ENCODE measurements at regions not wholly inside any gene's neighbourhood (a gene's known extent, or its start where the extent isn't known, plus 50 kb on each side); places are given as distances from the start of the nearest gene placed in this dataset.

DNA sequence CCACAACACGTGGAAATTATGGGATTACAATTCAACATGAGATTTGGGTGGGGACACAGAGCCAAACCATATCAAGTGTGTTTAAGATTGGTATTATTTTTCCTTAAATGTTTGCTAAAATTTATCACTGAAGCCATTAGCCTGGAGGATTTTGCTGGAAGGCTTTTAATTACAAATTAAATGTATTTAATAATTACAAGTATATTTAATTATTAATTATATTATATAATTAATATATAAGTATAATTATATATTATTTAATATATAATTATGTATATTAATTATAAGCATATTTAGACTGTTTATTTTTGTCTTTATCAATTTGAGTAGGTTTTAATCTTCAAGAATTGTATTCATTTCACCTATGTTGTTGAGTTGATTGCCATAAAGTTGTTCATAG lies 427.4 kb upstream of the FLRT2 start:
- Mint-ChIP-seq H3K4me3 (no peak overlapping the region), H3K4me1 (no peaks in the 10 kb centered on the region), H3K9me3 (peaks cover 0 to 7% (median 2%) of the 10 kb centered on the region in 7 donors), H3K36me3 (no peaks in the 10 kb centered on the region), H3K27ac (no peak overlapping the region), H3K27me3 (no peaks in the 10 kb centered on the region)
- DNase-seq (no peak), ATAC-seq (ENCODE audit: low read depth in 2 of 2) (no peak)
- no peaks in the 10 kb centered on the region for H3K27me3 ChIP-seq (ENCODE audit: control insufficient read depth, insufficient read depth, low read length)
- no peaks in the 10 kb centered on the region for H3K36me3 ChIP-seq (ENCODE audit: control insufficient read depth, insufficient read depth, low read length)
- H3K4me1 ChIP-seq (ENCODE audit: control insufficient read depth, insufficient read depth, low read length, poor library complexity, severe bottlenecking) = no peaks in the 10 kb centered on the region
- H3K4me3 ChIP-seq (ENCODE audit: low read depth, low read length) = no peak overlapping the region
- peaks cover 2 to 9% of the 10 kb centered on the region in 2 experiments for H3K9me3 ChIP-seq (ENCODE audit: control insufficient read depth in 2 of 2, low read length in 2 of 2)
- H3K27ac ChIP-seq (ENCODE audit: insufficient read depth, low read length, poor library complexity, severe bottlenecking) = no peak overlapping the region

DNA sequence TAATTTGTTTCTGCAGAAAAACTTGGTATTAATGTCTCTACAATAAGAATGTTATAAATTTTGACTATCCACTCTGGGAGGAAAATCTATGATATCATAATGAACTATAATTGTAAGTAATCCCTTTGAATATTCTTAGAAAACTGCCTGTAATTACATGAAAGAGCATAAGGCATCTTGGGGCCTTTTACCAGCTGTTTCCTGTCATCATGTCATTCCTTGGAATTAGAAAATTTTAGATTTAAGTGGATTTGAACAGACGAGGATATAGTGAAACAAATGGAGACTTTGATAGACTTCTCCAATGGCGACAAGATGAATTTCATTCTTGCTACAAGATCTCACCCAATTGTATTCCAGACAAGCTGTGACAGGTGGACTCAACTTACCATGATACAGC lies 423.4 kb upstream of the FLRT2 start:
- H3K4me3 Mint-ChIP-seq = no peak overlapping the region
- H3K27ac Mint-ChIP-seq = no peak overlapping the region
- Histone ChIP-seq H3K4me3 (ENCODE audit: low read depth, low read length) (no peak overlapping the region), H3K4me1 (ENCODE audit: control insufficient read depth, insufficient read depth, low read length, poor library complexity, severe bottlenecking) (no peaks in the 10 kb centered on the region), H3K27me3 (ENCODE audit: control insufficient read depth, insufficient read depth, low read length) (no peaks in the 10 kb centered on the region), H3K9me3 (ENCODE audit: control insufficient read depth in 2 of 2, low read length in 2 of 2) (peaks cover 2 to 9% of the 10 kb centered on the region in 2 experiments), H3K27ac (ENCODE audit: insufficient read depth, low read length, poor library complexity, severe bottlenecking) (no peak overlapping the region), H3K36me3 (ENCODE audit: control insufficient read depth, insufficient read depth, low read length) (no peaks in the 10 kb centered on the region)
- no peaks in the 10 kb centered on the region for H3K27me3 Mint-ChIP-seq
- no peak for DNase-seq
- H3K9me3 Mint-ChIP-seq = peaks cover 0 to 11% (median 6%) of the 10 kb centered on the region in 7 donors
- no peaks in the 10 kb centered on the region for H3K36me3 Mint-ChIP-seq
- no peak for ATAC-seq (ENCODE audit: low read depth in 2 of 2)
- H3K4me1 Mint-ChIP-seq = no peaks in the 10 kb centered on the region

DNA sequence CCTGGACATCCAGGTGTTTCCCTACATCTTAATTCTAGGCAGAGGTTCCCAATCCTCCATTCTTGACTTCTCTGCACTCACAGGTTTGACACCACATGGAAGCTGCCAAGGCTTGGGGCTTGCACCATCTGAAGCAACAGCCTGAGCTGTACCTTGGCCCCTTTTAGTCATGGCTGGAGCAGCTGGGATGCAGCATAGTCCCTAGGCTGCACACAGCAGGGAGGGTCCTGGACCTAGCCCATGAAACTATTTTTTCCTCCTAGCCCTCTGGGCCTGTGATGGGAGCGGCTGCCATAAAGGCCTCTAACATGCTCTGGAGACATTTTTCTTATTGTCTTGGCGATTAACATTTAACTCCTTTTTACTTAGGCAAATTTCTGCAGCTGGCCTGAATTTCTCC lies 417.2 kb upstream of the FLRT2 start:
- no peaks in the 10 kb centered on the region for H3K36me3 Mint-ChIP-seq
- H3K36me3 ChIP-seq (ENCODE audit: control insufficient read depth, insufficient read depth, low read length) = no peaks in the 10 kb centered on the region
- peaks cover 8 to 12% of the 10 kb centered on the region in 2 experiments for H3K9me3 ChIP-seq (ENCODE audit: control insufficient read depth in 2 of 2, low read length in 2 of 2)
- peaks cover 0 to 33% (median 13%) of the 10 kb centered on the region in 7 donors for H3K9me3 Mint-ChIP-seq
- H3K4me1 Mint-ChIP-seq = no peaks in the 10 kb centered on the region
- H3K4me1 ChIP-seq (ENCODE audit: control insufficient read depth, insufficient read depth, low read length, poor library complexity, severe bottlenecking) = no peaks in the 10 kb centered on the region
- no peak overlapping the region for H3K27ac Mint-ChIP-seq
- H3K27ac ChIP-seq (ENCODE audit: insufficient read depth, low read length, poor library complexity, severe bottlenecking) = no peak overlapping the region
- no peaks in the 10 kb centered on the region for H3K27me3 ChIP-seq (ENCODE audit: control insufficient read depth, insufficient read depth, low read length)
- no peaks in the 10 kb centered on the region for H3K27me3 Mint-ChIP-seq
- ATAC-seq (ENCODE audit: low read depth in 2 of 2) = no peak
- H3K4me3 ChIP-seq (ENCODE audit: low read depth, low read length) = no peak overlapping the region
- no peak overlapping the region for H3K4me3 Mint-ChIP-seq
- DNase-seq = no peak

DNA sequence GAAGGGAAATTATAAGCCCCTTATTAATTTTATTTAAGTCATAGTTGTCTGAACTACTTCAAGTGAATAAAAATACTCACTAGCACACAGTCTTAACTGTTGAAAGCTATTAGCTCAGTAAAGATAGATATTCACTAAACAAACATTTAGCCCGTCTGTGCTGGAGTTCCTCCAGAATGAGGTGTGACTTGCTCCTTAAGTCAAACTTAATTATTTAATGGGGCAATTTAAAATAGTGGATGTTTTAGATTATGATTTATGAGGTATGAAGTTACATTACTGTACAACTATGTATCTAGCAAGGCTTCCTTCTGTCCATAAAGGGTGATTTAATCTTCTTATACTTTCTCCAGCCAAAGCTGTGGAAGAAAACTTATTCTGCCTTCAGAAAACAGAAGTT lies 414.0 kb upstream of the FLRT2 start:
- no peak overlapping the region for H3K27ac ChIP-seq (ENCODE audit: insufficient read depth, low read length, poor library complexity, severe bottlenecking)
- no peak overlapping the region for H3K4me3 Mint-ChIP-seq
- no peaks in the 10 kb centered on the region for H3K36me3 Mint-ChIP-seq
- ATAC-seq (ENCODE audit: low read depth in 2 of 2) (no peak), DNase-seq (no peak)
- H3K27ac Mint-ChIP-seq = no peak overlapping the region
- H3K4me1 ChIP-seq (ENCODE audit: control insufficient read depth, insufficient read depth, low read length, poor library complexity, severe bottlenecking) = no peaks in the 10 kb centered on the region
- H3K27me3 Mint-ChIP-seq = no peaks in the 10 kb centered on the region
- no peaks in the 10 kb centered on the region for H3K4me1 Mint-ChIP-seq
- H3K27me3 ChIP-seq (ENCODE audit: control insufficient read depth, insufficient read depth, low read length) = no peaks in the 10 kb centered on the region
- H3K9me3 ChIP-seq (ENCODE audit: control insufficient read depth in 2 of 2, low read length in 2 of 2) = peaks cover 11 to 12% of the 10 kb centered on the region in 2 experiments
- H3K36me3 ChIP-seq (ENCODE audit: control insufficient read depth, insufficient read depth, low read length) = no peaks in the 10 kb centered on the region
- H3K9me3 Mint-ChIP-seq = peaks cover 4 to 43% (median 13%) of the 10 kb centered on the region in 7 donors
- no peak overlapping the region for H3K4me3 ChIP-seq (ENCODE audit: low read depth, low read length)

DNA sequence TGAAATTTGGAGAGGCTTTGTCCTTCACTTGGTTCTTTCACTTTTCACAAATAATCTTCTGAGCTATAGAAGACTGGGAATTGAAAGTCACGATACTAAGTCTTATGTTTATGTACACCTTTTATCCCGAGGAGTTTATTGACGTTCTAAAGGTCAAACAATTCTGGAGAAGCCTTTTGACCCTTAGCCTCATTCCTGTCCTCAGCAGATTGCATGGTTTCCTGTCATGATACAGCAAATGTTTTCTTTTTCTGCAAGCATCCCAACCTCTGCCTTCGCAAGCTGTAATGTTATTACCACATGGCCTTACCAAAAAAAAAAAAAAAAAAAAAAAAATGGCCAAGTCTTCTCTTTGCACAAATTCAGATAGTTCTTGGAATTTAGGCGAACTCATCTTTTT lies 411.7 kb upstream of the FLRT2 start:
- no peak for DNase-seq

DNA sequence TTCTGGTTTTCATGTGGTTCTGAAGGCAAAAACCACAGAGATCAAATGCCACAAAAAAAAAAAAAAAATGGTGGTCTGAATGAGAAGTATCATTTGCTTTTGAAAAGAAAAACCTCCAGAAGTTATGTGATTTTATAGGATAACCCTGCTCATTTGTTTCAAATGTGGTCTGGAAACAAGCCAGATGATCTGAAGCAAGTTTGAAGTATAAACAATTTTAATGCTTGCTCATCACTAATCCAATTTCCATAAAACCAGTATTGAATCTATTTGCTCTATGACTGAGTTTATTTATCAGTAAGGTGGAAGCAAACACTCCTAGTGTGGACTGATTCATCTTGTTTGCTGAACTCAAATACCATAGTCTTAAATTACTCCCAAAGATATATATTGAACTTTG lies 407.3 kb upstream of the FLRT2 start:
- no peak overlapping the region for H3K27ac Mint-ChIP-seq
- Histone ChIP-seq H3K4me1 (ENCODE audit: control insufficient read depth, insufficient read depth, low read length, poor library complexity, severe bottlenecking) (no peaks in the 10 kb centered on the region), H3K27ac (ENCODE audit: insufficient read depth, low read length, poor library complexity, severe bottlenecking) (no peak overlapping the region), H3K4me3 (ENCODE audit: low read depth, low read length) (no peak overlapping the region), H3K27me3 (ENCODE audit: control insufficient read depth, insufficient read depth, low read length) (no peaks in the 10 kb centered on the region), H3K36me3 (ENCODE audit: control insufficient read depth, insufficient read depth, low read length) (no peaks in the 10 kb centered on the region), H3K9me3 (ENCODE audit: control insufficient read depth in 2 of 2, low read length in 2 of 2) (peaks cover 0 to 5% of the 10 kb centered on the region in 2 experiments)
- H3K9me3 Mint-ChIP-seq = peaks cover 2 to 22% (median 11%) of the 10 kb centered on the region in 7 donors
- no peaks in the 10 kb centered on the region for H3K4me1 Mint-ChIP-seq
- ATAC-seq (ENCODE audit: low read depth in 2 of 2) (no peak), DNase-seq (no peak)
- no peaks in the 10 kb centered on the region for H3K36me3 Mint-ChIP-seq
- no peaks in the 10 kb centered on the region for H3K27me3 Mint-ChIP-seq
- no peak overlapping the region for H3K4me3 Mint-ChIP-seq

More for the DNA sequence above, 411.7 kb upstream of the FLRT2 start:
- no peak overlapping the region for H3K27ac Mint-ChIP-seq
- H3K27me3 ChIP-seq (ENCODE audit: control insufficient read depth, insufficient read depth, low read length) = no peaks in the 10 kb centered on the region
- H3K4me1 ChIP-seq (ENCODE audit: control insufficient read depth, insufficient read depth, low read length, poor library complexity, severe bottlenecking) = no peaks in the 10 kb centered on the region
- no peak overlapping the region for H3K4me3 Mint-ChIP-seq
- H3K27me3 Mint-ChIP-seq = no peaks in the 10 kb centered on the region
- H3K36me3 Mint-ChIP-seq = no peaks in the 10 kb centered on the region
- H3K4me1 Mint-ChIP-seq = no peaks in the 10 kb centered on the region
- H3K4me3 ChIP-seq (ENCODE audit: low read depth, low read length) = no peak overlapping the region
- no peak overlapping the region for H3K27ac ChIP-seq (ENCODE audit: insufficient read depth, low read length, poor library complexity, severe bottlenecking)
- H3K9me3 ChIP-seq (ENCODE audit: control insufficient read depth in 2 of 2, low read length in 2 of 2) = peaks cover 5 to 13% of the 10 kb centered on the region in 2 experiments
- peaks cover 0 to 36% (median 7%) of the 10 kb centered on the region in 7 donors for H3K9me3 Mint-ChIP-seq
- no peaks in the 10 kb centered on the region for H3K36me3 ChIP-seq (ENCODE audit: control insufficient read depth, insufficient read depth, low read length)
- ATAC-seq (ENCODE audit: low read depth in 2 of 2) = no peak

DNA sequence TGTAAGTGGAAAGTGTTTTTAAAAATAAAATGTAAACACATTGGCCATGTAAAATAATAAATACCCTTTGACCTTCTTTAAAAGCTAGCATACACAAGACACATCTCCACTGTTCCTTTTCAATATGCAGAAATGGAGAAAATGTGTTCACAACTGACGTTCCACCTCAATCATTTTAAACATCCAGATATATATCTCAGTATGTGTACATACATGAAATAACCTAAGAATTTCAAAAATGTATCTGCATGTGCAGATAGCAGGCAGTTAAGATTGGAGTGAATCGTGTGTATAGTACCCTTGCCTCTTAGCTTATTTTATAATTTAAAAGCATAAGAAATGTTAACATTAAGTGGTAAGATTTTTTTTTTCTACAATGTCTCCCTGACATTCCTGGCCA lies 406.2 kb upstream of the FLRT2 start:
- Mint-ChIP-seq H3K4me3 (no peak overlapping the region), H3K27ac (no peak overlapping the region), H3K4me1 (no peaks in the 10 kb centered on the region), H3K27me3 (no peaks in the 10 kb centered on the region), H3K9me3 (peaks cover 4 to 21% (median 11%) of the 10 kb centered on the region in 7 donors), H3K36me3 (no peaks in the 10 kb centered on the region)
- Histone ChIP-seq H3K9me3 (ENCODE audit: control insufficient read depth in 2 of 2, low read length in 2 of 2) (peaks cover 0 to 2% of the 10 kb centered on the region in 2 experiments), H3K27me3 (ENCODE audit: control insufficient read depth, insufficient read depth, low read length) (no peaks in the 10 kb centered on the region), H3K4me3 (ENCODE audit: low read depth, low read length) (no peak overlapping the region), H3K36me3 (ENCODE audit: control insufficient read depth, insufficient read depth, low read length) (no peaks in the 10 kb centered on the region), H3K27ac (ENCODE audit: insufficient read depth, low read length, poor library complexity, severe bottlenecking) (no peak overlapping the region), H3K4me1 (ENCODE audit: control insufficient read depth, insufficient read depth, low read length, poor library complexity, severe bottlenecking) (no peaks in the 10 kb centered on the region)
- DNase-seq = no peak
- ATAC-seq (ENCODE audit: low read depth in 2 of 2) = no peak

DNA sequence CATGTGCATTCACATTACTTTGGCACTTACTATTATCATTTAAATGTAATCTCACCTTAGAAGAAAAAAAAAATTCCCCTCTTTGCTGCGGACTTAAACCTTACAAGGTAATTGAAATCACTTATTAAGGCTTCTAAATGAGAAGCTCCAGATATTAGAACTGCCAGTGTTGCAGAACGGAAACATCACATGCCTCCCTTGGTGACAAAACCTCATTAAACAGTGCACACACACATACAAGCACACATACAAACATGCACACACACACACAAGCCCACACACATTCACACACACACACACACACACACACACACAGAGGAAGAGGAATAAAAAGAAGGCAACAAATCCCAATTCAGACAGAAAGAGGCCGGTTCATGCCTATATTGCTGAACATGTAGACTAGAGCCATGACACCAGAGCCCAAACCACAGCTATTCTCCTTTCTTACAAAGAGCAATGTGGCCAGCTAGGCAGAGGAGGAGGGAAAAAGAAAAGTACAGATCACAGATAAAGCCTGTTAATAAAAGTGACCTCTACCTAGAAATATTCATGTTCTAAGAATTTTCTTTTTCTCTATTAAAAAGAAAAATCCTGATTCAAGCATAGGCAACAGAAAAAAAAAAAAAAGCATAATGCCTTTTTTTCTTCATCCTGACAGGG lies 405.2 kb upstream of the FLRT2 start:
- H3K4me3 ChIP-seq (ENCODE audit: low read depth, low read length) = no peak overlapping the region
- Mint-ChIP-seq H3K36me3 (no peaks in the 10 kb centered on the region), H3K27ac (no peak overlapping the region), H3K4me1 (no peaks in the 10 kb centered on the region), H3K27me3 (no peaks in the 10 kb centered on the region), H3K4me3 (no peak overlapping the region), H3K9me3 (peaks cover 4 to 18% (median 11%) of the 10 kb centered on the region in 7 donors)
- DNase-seq (no peak), ATAC-seq (ENCODE audit: low read depth in 2 of 2) (no peak)
- peaks cover 0 to 2% of the 10 kb centered on the region in 2 experiments for H3K9me3 ChIP-seq (ENCODE audit: control insufficient read depth in 2 of 2, low read length in 2 of 2)
- no peaks in the 10 kb centered on the region for H3K27me3 ChIP-seq (ENCODE audit: control insufficient read depth, insufficient read depth, low read length)
- H3K27ac ChIP-seq (ENCODE audit: insufficient read depth, low read length, poor library complexity, severe bottlenecking) = no peak overlapping the region
- no peaks in the 10 kb centered on the region for H3K4me1 ChIP-seq (ENCODE audit: control insufficient read depth, insufficient read depth, low read length, poor library complexity, severe bottlenecking)
- no peaks in the 10 kb centered on the region for H3K36me3 ChIP-seq (ENCODE audit: control insufficient read depth, insufficient read depth, low read length)
